GM23338 (cell line): ENCODE measurements at regions not wholly inside any gene's neighbourhood (a gene's known extent, or its start where the extent isn't known, plus 50 kb on each side); places are given as distances from the start of the nearest gene placed in this dataset.
A peak's percentile ranks its signal among the peaks of the same experiment; 100 is the strongest.

Source experiments
- ATAC-seq: fragments of 200-7000 bp; cut with Tn5 transposase; 3 replicates; pipeline ENCODE4 v1.9.1; 2020
- DNase-seq: peaks from one replicate; pipeline ENCODE4 v3.0.0-alpha.2; 2015; ENCODE audit warnings: low spot score
- H2AFZ ChIP-seq: fragments of 200-600 bp; sonication (generic); 2 replicates; pipeline ENCODE4 v1.8.0; 2016; ENCODE audit warnings: antibody characterized with exemption, mild to moderate bottlenecking, moderate library complexity
- H3F3A ChIP-seq: fragments of 200-600 bp; sonication (generic); replicated peaks from 2 replicates; pipeline ENCODE4 v1.8.0; 2017; ENCODE audit warnings: antibody characterized with exemption, mixed run types, low read depth
- H3K27ac ChIP-seq: fragments of 200-600 bp; sonication (generic); 2 replicates; pipeline ENCODE4 v1.6.1; 2016; ENCODE audit warnings: low read depth
- H3K27me3 ChIP-seq: fragments of 200-600 bp; sonication (generic); 2 replicates; pipeline ENCODE4 v1.8.0; 2016; ENCODE audit warnings: mild to moderate bottlenecking, mixed run types, moderate library complexity; ENCODE audit not compliant: insufficient read depth
- H3K36me3 ChIP-seq: fragments of 200-600 bp; sonication (generic); 2 replicates; pipeline ENCODE4 v1.8.0; 2016; ENCODE audit warnings: mild to moderate bottlenecking; ENCODE audit not compliant: insufficient read depth
- H3K4me1 ChIP-seq: fragments of 200-600 bp; sonication (generic); 2 replicates; pipeline ENCODE4 v1.8.0; 2016; ENCODE audit warnings: mild to moderate bottlenecking, moderate library complexity; ENCODE audit not compliant: insufficient read depth
- H3K4me2 ChIP-seq: fragments of 200-600 bp; sonication (generic); 2 replicates; pipeline ENCODE4 v1.7.1; 2017; ENCODE audit warnings: mixed run types
- H3K4me3 ChIP-seq: fragments of 200-600 bp; sonication (generic); 2 replicates; pipeline ENCODE4 v1.6.1; 2016; ENCODE audit warnings: mixed run types
- H3K79me2 ChIP-seq: fragments of 200-600 bp; sonication (generic); replicated peaks from 2 replicates; pipeline ENCODE4 v1.8.0; 2017; ENCODE audit warnings: mild to moderate bottlenecking; ENCODE audit not compliant: insufficient read depth
- H3K9me2 ChIP-seq: fragments of 200-600 bp; sonication (generic); 2 replicates; pipeline ENCODE4 v1.8.0; 2017; ENCODE audit not compliant: insufficient read depth
- H4K20me1 ChIP-seq: fragments of 200-600 bp; sonication (generic); replicated peaks from 2 replicates; pipeline ENCODE4 v1.8.0; 2017; ENCODE audit warnings: mild to moderate bottlenecking; ENCODE audit not compliant: insufficient read depth
- H3K27ac Mint-ChIP-seq: 2 replicates; pipeline ENCODE4 v1.8.0; 2020; ENCODE audit warnings: inconsistent platforms, mild to moderate bottlenecking, moderate library complexity, mixed read lengths
- H3K27me3 Mint-ChIP-seq: 3 replicates; pipeline ENCODE4 v1.8.0; 2022; ENCODE audit warnings: low read depth, mild to moderate bottlenecking, moderate library complexity, mixed read lengths, inconsistent platforms; ENCODE audit not compliant: insufficient read depth, poor library complexity
- H3K36me3 Mint-ChIP-seq: 3 replicates; pipeline ENCODE4 v1.8.0; 2021; ENCODE audit warnings: low read depth, mild to moderate bottlenecking, inconsistent platforms, moderate library complexity, mixed read lengths
- H3K4me1 Mint-ChIP-seq: 3 replicates; pipeline ENCODE4 v1.8.0; 2020; ENCODE audit warnings: mild to moderate bottlenecking, inconsistent platforms, mixed read lengths
- H3K4me3 Mint-ChIP-seq: 3 replicates; pipeline ENCODE4 v1.8.0; 2021; ENCODE audit warnings: moderate library complexity, mild to moderate bottlenecking, inconsistent platforms, mixed read lengths
- H3K9me3 Mint-ChIP-seq: 3 replicates; pipeline ENCODE4 v1.8.0; 2020; ENCODE audit warnings: moderate library complexity, mild to moderate bottlenecking, inconsistent platforms, mixed read lengths
- CREB1 ChIP-seq: fragments of 250-450 bp; sonication (Bioruptor Pico); IDR thresholded peaks from 2 replicates; pipeline ENCODE4 v1.5.0; 2020; ENCODE audit warnings: low read depth, mild to moderate bottlenecking, moderate library complexity
- CTCF ChIP-seq, 2 experiments: fragments of 200-600 bp in 1 of 2; sonication (generic) in 1 of 2; conservative IDR thresholded peaks; 2 replicates each; pipeline versions ENCODE4 v1.5.1 to v1.6.1; 2016 to 2017; ENCODE audit warnings: antibody characterized with exemption in 2 of 2, low read depth in 2 of 2, mild to moderate bottlenecking in 2 of 2, moderate library complexity in 1 of 2
- EZH2 ChIP-seq: fragments of 200-600 bp; sonication (generic); IDR thresholded peaks from one replicate; pipeline ENCODE4 v1.8.0; 2017; ENCODE audit warnings: antibody characterized with exemption, mild to moderate bottlenecking, low read depth; ENCODE audit not compliant: unreplicated experiment
- JUNB ChIP-seq: IDR thresholded peaks from one replicate; pipeline ENCODE4 v1.6.1; 2016; ENCODE audit warnings: antibody characterized with exemption; ENCODE audit not compliant: unreplicated experiment
- POLR2AphosphoS5 ChIP-seq: IDR thresholded peaks from 2 replicates; pipeline ENCODE4 v1.6.1; 2016; ENCODE audit warnings: antibody characterized with exemption, low read depth
- ZNF331 ChIP-seq: fragments of 250-450 bp; sonication (Bioruptor Pico); IDR thresholded peaks from 2 replicates; pipeline ENCODE4 v1.5.0; 2020; ENCODE audit warnings: low read depth, mild to moderate bottlenecking, moderate library complexity
- ZNF462 ChIP-seq: fragments of 250-450 bp; sonication (Bioruptor Pico); IDR thresholded peaks from 2 replicates; pipeline ENCODE4 v1.5.0; 2020; ENCODE audit warnings: mild to moderate bottlenecking, moderate library complexity

GRCh38 chr6:43910149-43910637 is 140.2 kb downstream of the VEGFA start (continued):
- TF ChIP-seq ZNF462 (no peak), JUNB (no peak), CREB1 (no peak), CTCF (conservative IDR thresholded peaks at IDR 0.05; ENCODE audit: low read depth in 2 of 2) (no peak)

- no peaks in the 10 kb centered on the region for H3K36me3 ChIP-seq
- H3K9me2 ChIP-seq = no peaks in the 10 kb centered on the region
- peak overlapping the region; percentile 52; the same call in 1 of the 2 replicates for H3K4me2 ChIP-seq
- Mint-ChIP-seq H3K27me3 (peaks cover 9% of the 10 kb centered on the region), H3K4me3 (no peak overlapping the region), H3K9me3 (no peaks in the 10 kb centered on the region), H3K27ac (peak overlapping the region; percentile 59; the same call in 1 of the 2 replicates), H3K4me1 (peaks cover 42% of the 10 kb centered on the region), H3K36me3 (no peaks in the 10 kb centered on the region)
- no peaks in the 10 kb centered on the region for H3K27me3 ChIP-seq
- DNase-seq (no peak), ATAC-seq (no peak; the same call in 2 of the 3 replicates)
- H3K4me1 ChIP-seq = peaks cover 30% of the 10 kb centered on the region
- 0 out of 2 replicates have a peak overlapping the region, but pooled peaks have one; percentile 26 for H3K27ac ChIP-seq
- no peaks in the 10 kb centered on the region for H3K79me2 ChIP-seq
- H2AFZ ChIP-seq = no peak overlapping the region
- no peak overlapping the region for H3K4me3 ChIP-seq
- no peaks in the 10 kb centered on the region for H3F3A ChIP-seq
- no peaks in the 10 kb centered on the region for H4K20me1 ChIP-seq
- TF ChIP-seq ZNF331 (CRISPR knock-in tag) (no peak), EZH2 (no peak), CREB1 (no peak), POLR2AphosphoS5 (no peak), ZNF462 (no peak)
Observed at GRCh38 chr6:43909474-43910148, 139.6 kb downstream of the VEGFA start.
